GM21526 (cell line): ENCODE measurements at regions not wholly inside any gene's neighbourhood (a gene's known extent, or its start where the extent isn't known, plus 50 kb on each side); places are given as distances from the start of the nearest gene placed in this dataset.

Experiments
- ATAC-seq: cut with Tn5 transposase; IDR thresholded peaks from one replicate; pipeline ENCODE4 v1.9.1; 2021; ENCODE audit warnings: moderate library complexity; ENCODE audit not compliant: unreplicated experiment, low FRiP score

DNA sequence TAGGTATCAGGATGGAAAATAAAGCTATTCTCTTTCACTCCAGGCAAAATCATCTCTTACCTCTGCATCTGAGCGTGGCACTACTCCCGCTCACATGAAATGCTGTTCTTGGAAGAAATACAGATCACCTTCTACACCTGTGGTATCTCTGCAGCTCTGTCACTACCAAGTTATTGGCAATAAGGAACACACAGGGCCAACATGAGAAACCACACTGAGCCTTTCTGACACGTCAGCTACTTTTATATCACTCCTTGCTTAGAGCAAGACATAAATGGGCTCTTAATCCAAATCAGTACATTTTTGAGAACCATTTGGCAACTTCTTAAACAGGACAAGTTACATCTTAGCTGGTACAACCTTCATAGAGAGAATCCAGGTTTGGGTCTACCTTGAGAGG lies 101.8 kb upstream of the GUCY1A1 start:
- no peak for ATAC-seq

DNA sequence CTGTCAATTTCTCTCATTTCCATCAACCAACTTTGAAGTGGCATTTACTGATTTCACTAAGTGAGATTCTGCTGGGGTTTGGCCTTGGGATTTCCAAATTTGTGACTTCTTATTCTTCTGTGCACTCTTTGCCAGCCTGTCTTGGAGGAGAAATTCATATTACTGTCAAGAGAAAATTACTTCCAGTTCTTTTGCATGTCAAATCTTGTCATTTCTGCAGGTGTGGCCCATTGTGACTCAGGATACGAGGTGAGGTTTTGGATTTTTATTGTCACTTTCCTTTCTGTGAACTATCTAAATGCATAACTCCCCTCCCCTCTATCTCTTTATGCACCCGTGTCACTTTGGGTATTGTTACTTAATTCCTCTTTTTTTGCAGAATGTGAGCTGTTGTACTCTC lies 102.6 kb upstream of the GUCY1A1 start:
- ATAC-seq, result no peak

DNA sequence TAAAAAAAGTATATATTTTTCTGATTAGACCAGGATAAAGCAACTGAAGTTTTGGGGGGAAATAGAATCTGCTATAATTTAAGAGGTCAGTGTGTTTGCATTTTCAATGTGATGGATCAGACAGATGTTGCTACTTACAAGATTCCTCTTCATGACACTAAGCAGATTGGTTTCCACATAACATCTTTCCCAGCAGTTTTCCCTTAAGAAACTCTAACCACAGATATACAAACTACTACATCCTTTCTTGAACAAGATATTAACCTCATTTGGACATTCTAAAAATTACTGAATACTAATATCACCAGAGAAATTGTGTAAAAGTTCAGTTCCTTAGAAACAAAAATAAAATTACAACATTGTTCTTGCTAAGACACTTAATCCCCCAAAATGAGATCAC lies 106.7 kb upstream of the GUCY1A1 start:
- ATAC-seq, result no peak

DNA sequence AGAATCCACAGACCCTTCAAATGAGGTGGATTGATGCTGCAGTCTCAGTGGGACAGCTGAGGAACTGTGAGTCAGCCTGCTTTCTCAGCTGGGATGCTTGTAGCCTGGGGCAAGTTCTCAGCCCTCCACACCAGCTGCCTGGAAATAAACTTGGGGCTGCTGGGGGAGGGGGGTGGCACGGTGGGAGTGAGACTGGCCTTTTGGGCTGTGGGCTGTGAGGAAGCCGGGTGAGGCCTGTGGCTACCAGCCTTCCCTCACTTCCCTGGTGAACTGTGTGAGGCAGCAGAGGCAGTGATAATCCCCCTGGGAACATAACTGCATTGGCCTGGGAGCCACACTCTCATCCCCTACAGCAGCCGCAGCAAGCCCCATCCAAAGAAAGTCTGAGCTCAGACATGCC lies 114.5 kb upstream of the GUCY1A1 start:
- ATAC-seq, result no peak

DNA sequence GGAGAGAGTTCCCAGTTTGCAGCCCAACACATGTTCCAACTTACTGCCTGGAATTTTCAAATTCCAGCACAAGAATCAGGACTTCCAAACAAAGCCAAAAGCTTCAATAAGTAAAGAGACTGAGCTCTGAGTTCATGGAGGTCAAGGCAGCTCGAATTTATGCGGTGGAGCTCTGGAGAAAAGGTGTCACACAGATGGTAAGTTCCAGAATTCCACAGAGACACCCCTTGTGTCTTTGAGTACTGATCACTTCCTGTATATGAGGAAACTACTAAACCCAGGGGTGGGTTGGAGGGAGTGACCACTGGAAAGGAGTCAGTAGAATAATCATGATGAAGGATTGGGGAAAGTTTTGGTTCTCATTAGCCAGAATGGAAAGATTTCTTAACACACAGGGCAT lies 118.5 kb upstream of the GUCY1A1 start:
- ATAC-seq, result no peak

DNA sequence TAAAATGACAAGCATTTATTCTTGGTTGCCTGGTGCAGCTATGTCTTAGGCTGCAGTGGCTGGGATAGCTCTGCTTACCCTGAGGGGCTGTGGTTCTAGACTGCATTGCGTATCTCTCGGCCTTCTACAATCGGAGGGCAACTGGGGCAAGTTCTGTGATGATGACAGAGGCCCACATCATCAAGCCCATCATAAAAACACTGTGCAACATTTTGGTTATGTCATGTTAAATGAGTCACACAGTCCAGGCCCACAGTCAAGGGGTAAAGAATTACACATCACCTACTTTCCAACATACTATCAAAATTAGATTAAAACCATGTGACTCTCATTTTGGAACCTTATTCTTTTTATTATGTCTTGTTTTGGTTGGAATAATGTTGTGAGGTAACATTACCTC lies 120.2 kb upstream of the GUCY1A1 start:
- ATAC-seq, result no peak

DNA sequence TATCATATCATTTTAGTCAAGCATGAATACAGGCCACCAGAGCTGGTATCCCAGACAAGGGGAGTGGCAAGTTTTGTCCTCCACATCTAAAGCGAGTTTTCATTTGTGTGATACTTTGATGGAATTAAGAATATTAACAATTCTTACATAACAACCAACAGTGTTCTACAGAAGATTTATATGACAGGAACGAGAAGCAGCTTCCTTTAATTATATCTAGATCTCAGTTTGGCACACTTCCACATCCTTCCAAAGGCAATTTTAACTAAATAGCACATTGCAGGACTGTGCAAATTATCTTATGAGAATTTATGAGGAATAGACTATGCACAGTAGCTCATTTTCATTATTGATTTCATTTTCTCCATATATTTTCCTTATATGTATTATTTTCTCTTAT lies 121.2 kb upstream of the GUCY1A1 start:
- ATAC-seq, result no peak

DNA sequence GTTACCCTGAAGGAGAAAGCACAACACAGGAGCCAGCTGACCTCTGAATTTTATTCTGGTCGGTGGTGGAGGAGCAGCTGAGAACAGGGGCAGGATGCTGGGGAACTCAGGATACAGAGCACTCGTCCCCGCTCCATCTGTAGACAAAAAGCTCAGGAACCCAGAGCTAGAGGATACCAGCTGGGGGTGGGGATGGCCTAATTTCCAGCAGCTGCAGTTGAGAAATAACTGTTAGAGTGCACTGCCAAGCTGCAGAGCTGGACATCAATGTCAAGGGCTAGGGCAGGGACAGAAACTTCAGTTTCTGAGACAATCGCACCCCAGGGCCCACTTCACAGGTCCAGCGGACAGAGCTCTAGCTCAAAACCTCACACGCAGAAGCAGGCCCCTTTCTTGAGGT lies 122.1 kb upstream of the GUCY1A1 start:
- ATAC-seq, result no peak

DNA sequence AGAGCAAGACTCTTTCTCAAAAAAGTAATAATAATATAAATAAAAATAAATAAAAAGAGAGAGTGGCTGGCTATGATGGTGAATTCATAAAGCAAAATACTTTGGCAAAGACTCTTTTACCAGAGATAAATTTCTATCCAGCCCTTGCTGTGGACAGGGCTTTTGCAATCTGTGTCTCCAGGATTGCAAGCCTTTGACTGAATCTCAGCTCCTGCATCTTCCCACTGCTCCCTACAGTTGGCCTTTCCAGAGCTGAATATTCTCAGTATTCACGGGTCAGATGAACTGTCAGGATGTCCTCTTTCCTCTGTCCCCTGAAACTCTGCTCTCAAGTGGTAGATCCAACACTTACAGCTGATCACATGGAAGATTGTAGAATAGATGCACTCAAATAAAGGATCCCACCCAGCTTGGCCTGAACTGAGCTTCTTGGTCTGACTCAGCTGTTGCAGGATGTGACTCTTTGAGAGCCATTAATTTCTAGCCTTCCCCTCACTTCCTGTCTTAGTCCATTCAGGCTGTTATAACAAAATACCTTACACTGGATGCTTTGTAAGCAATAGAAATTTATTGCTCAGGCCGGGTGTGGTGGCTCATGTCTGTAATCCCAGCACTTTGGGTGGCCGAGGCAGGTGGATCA lies 123.4 kb upstream of the GUCY1A1 start:
- no peak for ATAC-seq

DNA sequence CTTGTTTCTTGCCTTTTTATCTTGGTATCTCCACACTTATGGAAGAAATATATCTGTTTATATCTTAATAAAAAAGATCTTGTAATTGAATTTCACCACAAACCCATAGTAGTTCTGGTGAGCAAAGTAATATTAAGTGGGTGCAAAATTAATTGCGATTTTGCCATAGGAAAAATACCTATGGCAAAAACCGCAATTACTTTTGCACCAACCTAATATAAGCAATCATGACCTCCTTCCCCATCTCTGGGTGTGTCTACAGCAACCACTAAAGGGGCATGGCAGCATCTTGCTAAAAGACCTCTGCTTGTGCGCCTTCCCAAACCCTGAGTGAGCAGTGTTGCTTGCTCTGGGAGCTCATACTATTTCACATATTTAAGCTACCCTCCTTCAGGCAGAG lies 124.2 kb upstream of the GUCY1A1 start:
- ATAC-seq, result no peak

DNA sequence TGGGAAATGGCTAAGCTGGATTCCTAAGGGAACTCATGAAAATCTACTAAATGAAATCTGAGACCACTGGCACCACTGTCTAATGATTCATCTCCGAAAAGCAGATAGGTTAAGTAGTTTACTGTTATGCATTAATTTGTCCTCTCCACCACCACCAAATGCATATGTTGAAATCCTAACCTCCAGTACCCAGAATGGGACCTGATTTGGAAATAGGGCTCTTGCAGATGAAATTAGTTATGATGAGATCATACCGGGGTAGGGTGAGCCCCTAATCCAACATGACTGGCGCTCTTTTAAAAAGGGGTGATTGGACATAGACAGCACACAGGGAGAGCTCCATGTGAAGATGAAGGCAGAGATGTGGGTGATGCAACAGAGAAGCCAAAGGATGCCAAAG lies 124.9 kb upstream of the GUCY1A1 start:
- ATAC-seq, result no peak

DNA sequence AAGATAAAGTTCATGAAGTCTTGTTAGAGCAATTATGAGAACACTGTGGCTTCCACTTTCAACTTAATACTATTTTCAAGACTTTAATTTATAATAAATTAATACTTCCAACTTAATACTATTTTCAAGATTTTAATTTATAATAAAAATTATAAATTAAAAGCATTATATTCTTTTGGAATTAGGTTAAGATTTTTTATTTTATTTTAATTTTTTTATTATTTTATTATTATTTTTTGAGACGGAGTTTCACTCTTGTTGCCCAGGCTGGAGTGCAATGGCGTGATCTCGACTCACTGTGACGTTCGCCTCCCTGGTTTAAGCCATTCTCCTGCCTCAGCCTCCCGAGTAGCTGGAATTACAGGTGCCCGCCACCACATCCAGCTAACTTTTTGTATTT lies 126.0 kb upstream of the GUCY1A1 start:
- no peak for ATAC-seq

DNA sequence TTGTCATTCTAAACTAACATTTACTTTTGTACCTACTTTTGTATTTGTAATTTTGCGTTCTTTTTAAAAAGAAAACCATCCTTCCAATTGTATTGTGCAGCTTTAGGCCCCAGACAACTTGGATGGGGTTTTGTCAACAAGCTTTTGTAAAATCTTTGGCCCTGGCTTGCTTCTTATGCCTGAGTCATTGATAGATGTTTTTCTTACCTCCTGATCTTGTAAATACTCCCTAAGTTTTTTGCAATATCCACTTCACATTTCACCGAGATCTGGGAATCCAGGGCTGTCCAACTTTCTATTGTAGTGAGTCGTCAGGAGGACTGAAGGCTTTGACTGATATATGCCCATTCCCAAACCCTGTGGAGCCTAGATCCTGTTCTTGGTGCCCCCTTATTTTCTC lies 126.9 kb upstream of the GUCY1A1 start:
- no peak for ATAC-seq

DNA sequence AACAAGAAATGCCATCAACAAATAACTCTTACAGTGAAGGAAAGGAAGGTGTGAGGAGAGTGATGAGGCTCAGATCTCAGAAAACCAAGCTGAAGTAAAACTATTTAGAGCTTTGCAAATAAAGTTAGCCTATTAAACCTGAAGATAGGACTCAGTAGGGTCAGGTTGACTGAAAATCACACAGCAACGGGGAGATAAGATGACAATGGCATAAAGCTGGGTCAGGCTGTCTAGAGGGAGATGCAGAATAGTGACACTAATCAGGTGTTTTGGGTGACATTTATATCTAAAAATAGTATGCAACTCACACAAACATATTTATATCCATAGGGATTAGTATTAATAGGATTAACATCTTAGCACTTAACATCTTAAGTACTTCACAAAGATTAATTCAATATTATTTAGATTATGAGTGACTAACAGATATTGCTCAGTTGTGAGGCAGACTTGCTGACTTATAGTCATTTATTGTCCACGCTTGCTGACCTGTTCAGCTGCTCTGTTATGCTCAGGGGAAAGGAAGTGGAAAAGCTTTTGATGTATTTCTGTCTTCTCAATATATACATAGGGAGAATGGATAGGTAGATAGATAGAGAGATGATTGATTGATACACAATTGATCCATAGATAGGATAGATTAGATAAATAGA lies 130.7 kb upstream of the GUCY1A1 start:
- no peak for ATAC-seq

DNA sequence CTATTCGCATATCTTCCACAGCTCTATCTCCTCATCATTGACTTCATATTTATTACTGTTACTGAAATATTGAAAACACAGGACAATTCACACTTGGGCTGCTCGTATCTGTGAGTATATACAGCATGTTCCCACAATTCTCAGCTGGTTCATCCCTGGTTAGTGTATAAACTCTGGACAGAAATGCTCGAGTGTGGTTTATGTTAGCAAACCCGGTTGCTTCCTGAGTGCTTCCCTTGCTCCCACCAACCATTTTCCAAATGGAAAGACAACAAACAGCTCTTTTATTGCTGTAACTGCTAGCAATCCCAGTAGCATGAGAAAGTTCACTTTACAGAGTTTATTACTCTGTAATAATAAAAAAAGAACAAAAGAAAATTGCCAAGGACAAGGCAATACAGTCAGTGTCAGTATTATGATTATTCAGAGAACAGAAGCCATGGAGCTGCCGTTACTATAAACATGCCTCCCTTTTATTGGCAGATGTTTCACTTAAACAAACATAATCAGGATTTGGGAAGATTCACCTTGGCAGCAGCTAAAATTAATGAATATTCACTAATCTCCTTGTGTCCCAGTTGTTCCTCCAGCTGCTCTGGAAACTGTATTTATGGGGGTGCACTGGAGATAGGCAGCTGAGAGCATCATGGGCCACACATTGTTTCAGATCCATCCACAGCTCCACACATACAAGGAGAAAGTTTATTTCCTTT lies 134.1 kb upstream of the GUCY1A1 start:
- ATAC-seq, result no peak

DNA sequence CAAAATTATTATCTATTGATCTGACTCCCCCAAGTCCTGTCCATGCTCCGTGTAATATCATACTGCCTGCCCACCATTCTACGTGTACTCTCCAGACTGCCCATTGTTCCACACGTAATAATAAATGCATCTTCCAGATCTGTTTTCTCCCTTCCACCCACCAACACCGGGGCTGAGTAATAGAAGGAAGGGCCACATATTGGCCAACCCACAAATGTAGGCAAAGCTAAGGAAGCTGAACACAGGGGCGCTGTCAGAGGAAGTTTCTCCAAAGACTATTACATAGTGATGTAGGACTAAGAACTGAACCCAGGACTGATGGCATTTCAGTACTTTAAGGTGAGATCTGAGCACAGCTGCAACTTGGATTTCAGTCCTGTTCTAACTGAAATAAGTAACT lies 135.8 kb upstream of the GUCY1A1 start:
- no peak for ATAC-seq

DNA sequence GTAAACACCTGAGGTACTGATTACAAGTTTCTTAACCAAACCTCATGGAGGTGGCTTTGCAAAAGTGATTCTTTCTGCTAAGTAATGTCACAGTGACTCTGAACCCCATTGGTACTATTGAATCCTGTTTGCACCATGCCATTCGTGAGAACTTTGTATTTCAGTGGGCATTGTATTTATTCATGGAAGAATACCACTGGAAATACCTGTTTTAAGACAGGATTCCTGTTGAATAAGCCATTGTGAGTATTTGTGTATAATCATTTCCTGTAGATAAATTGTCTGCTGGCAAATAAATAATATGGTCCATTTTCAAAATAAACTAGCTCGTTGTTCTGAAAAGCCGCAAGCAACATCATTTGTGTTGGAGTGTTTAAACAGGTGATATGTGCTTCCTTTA lies 136.4 kb upstream of the GUCY1A1 start:
- no peak for ATAC-seq

DNA sequence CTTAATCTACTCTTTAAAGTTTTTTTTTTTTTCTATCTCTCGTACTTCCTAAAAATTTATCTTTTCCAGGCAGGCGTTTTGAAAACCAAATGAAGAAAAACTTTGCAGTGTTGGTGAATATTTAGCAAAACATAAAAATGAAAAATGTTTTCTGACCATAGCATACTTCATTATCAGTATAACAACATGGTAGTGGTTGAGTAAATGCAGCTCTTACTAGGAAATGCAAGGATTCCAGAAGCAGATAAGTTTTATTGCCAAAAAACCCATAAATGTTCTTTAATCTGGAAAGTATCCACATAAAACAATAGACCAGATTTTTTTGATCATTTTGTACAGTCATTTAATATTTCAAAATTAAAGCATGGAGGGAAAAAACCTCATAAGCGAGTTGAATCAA lies 136.9 kb upstream of the GUCY1A1 start:
- ATAC-seq, result no peak

DNA sequence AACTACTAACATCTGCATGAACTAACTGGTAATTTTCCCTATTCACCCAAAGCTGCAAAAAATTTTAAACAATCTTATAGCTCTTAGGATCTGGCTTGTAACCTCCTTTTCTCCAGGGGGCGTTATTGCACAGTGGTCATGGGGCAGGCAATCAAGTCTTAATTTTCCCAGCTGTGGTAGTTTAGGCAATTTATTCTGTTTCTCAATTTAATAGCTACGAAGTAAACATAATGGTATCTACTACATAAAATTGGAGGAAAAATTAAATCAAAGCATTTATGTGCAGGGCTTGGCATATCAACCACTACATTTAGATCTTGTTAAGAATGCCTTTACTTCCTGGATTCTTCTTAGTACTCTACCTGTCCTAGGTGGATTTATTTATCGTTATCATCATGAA lies 137.4 kb upstream of the GUCY1A1 start:
- no peak for ATAC-seq

DNA sequence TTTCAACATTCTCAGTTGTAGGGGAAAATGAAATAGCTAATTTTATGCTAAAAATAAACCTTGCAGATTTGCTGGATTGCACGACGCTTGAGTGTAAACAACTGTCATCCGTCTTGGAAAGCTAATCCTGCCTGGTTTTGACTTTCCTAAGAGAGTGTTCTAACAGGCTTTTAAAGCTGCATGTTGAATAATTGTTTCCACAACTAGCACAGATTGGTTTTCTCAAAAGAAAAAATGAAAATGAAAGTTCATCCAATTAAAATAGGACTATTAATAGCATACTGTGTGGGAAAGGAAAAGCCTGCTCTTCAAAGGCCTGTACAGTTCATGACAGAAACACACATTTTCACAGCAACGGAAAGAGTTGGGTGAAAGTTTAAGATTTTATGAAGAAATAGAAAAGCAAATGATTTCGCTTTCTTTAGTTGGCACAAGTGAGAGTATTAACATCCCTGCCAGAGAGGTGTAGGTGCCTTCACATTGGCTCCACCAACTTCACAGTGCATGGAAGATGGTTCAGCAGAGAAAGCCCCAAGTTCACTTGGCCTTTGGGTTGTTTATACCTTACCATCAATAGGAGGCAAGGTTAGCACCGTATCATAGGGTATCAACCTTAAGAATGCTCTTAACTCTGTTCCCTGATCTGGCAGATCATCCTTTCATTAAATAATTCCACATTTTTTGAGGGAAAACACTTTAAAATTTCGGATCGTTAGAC lies 140.0 kb upstream of the GUCY1A1 start:
- ATAC-seq, result no peak

DNA sequence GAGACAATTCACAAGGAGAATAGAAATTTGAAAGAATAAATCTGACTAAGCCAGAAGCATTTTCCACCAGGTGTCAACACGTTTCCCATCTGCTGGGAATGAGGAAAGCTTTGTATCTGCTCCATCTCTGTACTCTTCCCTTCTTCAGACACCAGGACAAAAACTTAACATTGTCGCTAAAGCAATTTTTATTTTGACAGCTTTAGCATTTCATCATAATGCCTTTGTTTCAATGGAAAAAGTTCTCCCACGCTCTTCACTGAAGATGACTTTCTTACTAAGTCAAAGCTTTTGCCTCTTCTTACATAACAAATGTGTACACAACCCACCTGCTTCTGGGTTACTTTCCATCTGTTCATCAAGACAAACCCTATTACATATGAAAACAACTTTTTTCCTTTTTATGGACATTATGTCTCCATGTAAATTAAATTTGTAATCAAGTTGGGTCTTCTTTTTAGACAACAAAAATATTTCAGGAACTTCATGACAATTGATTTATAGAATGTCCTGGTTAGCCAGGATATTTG lies 141.7 kb upstream of the GUCY1A1 start:
- no peak for ATAC-seq
